K562 (cell line): ENCODE measurements at regions not wholly inside any gene's neighbourhood (a gene's known extent, or its start where the extent isn't known, plus 50 kb on each side); places are given as distances from the start of the nearest gene placed in this dataset.

Experiments used
- DMBX1 ChIP-seq: fragments of 250-450 bp; sonication (Bioruptor Pico); IDR thresholded peaks from 2 replicates; pipeline ENCODE4 v1.8.0; 2022; ENCODE audit warnings: inconsistent platforms, mild to moderate bottlenecking, moderate library complexity, borderline replicate concordance
- LCOR ChIP-seq: sonication (generic); formaldehyde crosslinking; IDR thresholded peaks from 2 replicates; pipeline ENCODE4 v1.8.0; 2022; ENCODE audit warnings: mild to moderate bottlenecking, missing genetic modification reagents
- MAZ ChIP-seq, 2 experiments: fragments of 450-650 bp in 1 of 2; sonication (generic) in 1 of 2; formaldehyde crosslinking; IDR thresholded peaks in 1 of 2; conservative IDR thresholded peaks in 1 of 2; 2 replicates each; pipeline versions ENCODE4 v1.4.0 to v1.5.0; 2020; ENCODE audit warnings: mild to moderate bottlenecking in 1 of 2, missing genetic modification reagents in 1 of 2
- MEIS2 ChIP-seq: fragments of 450-650 bp; IDR thresholded peaks from 2 replicates; pipeline ENCODE4 v1.6.1; 2014; ENCODE audit warnings: mild to moderate bottlenecking; ENCODE audit not compliant: partially characterized antibody
- SIN3A ChIP-seq, 2 experiments: fragments of 150-350 bp in 1 of 2; IDR thresholded peaks; 2 replicates each; pipeline ENCODE4 v1.6.1; 2011 to 2016; ENCODE audit warnings: borderline replicate concordance in 2 of 2, low read depth in 2 of 2, low read length in 2 of 2, mild to moderate bottlenecking in 2 of 2, moderate library complexity in 2 of 2; ENCODE audit not compliant: control insufficient read depth in 1 of 2
- SP2 ChIP-seq: IDR thresholded peaks from 2 replicates; pipeline ENCODE4 v1.6.1; 2011; ENCODE audit warnings: mild to moderate bottlenecking, low read depth, low read length, moderate library complexity; ENCODE audit not compliant: poor library complexity, severe bottlenecking; ENCODE audit errors: extremely low read depth
- ZNF766 ChIP-seq: fragments of 200-800 bp; sonication (Bioruptor generic); conservative IDR thresholded peaks from 2 replicates; pipeline ENCODE4 v1.6.1; 2016; ENCODE audit warnings: missing genetic modification characterization, missing compliant biosample characterization
- TF ChIP-seq, protein P1 (sequence below): IDR thresholded peaks from 2 replicates; pipeline ENCODE4 v1.6.1; 2012; ENCODE audit warnings: low read depth, low read length, improper control_type of control experiment, borderline replicate concordance
- TF ChIP-seq, protein P2 (sequence below): fragments of 450-650 bp; IDR thresholded peaks from 2 replicates; pipeline ENCODE4 v1.6.1; 2016
- TF ChIP-seq, protein P3 (sequence below), 2 experiments: IDR thresholded peaks in 1 of 2; conservative IDR thresholded peaks in 1 of 2; 2 replicates each; pipeline ENCODE4 v1.6.1; 2016; ENCODE audit warnings: low read depth in 2 of 2, mild to moderate bottlenecking in 1 of 2, missing compliant biosample characterization in 1 of 2, missing genetic modification characterization in 1 of 2, moderate library complexity in 1 of 2
- TF ChIP-seq, protein P4 (sequence below): fragments of 450-650 bp; IDR thresholded peaks from 2 replicates; pipeline ENCODE4 v1.6.1; 2017; ENCODE audit warnings: antibody characterized with exemption, mild to moderate bottlenecking

DNA sequence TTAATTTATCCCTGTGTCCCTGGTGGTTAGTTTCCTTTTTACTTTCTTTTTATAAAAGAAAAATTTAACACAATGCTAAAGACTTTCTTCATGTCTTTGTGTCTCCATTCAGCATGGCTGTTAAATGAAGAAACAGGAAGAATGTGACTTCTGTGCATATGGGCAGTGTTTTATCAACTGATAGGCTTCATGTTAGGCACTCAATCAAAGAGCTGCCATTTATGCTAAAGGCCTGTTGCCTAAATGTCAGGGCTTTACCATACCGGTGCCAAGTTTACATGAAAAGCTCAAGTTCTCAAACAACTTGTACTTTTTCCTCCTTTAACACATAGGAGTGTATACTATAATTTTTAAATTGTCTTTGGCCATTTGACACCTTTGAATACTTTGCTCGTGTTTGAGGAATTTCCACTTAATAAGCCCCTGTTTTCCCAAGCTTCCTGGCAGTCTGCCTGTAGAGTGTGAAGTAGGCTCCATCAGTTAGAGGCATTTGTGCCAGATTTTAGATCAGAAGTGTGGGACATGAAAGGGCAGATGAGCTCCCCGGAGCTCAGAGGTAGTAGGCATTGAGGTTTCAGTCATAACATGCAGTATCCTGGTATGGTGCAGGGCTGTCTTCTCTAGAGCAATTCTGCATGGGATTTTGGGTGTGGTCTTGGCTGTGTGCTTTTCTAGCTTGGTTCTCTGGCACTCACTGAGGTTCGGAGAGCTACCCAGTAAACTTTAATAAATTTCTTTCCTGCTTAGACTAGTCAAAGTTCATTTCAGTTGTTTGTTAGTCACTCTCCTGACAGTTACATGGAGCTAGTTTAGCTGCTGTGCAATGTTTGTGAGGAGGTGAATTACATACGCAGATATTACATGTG is 119.0 kb downstream of the LEPR start (continued):
- TF ChIP-seq ZNF766 (peak; percentile 57; the same call in 1 of the 2 replicates), LCOR (CRISPR knock-in tag) (0 out of 2 replicates have a peak, but pooled peaks have one; percentile 39), MEIS2 (peak; percentile 88), SIN3A (IDR thresholded peaks at IDR 0.05; ENCODE audit: borderline replicate concordance in 2 of 2, control insufficient read depth in 1 of 2, low read depth in 2 of 2, low read length in 2 of 2) (no peak), DMBX1 (CRISPR knock-in tag) (peak; percentile 15; the same call in 1 of the 2 replicates), SP2 (no peak), MAZ (CRISPR knock-in tag; conservative IDR thresholded peaks at IDR 0.05 in 1 of 2, IDR thresholded peaks at IDR 0.05 in 1 of 2) (0 out of 4 replicates have a peak, but pooled peaks of 1 of the 2 experiments have one; percentile 34)
- TF ChIP-seq, protein P1, sequence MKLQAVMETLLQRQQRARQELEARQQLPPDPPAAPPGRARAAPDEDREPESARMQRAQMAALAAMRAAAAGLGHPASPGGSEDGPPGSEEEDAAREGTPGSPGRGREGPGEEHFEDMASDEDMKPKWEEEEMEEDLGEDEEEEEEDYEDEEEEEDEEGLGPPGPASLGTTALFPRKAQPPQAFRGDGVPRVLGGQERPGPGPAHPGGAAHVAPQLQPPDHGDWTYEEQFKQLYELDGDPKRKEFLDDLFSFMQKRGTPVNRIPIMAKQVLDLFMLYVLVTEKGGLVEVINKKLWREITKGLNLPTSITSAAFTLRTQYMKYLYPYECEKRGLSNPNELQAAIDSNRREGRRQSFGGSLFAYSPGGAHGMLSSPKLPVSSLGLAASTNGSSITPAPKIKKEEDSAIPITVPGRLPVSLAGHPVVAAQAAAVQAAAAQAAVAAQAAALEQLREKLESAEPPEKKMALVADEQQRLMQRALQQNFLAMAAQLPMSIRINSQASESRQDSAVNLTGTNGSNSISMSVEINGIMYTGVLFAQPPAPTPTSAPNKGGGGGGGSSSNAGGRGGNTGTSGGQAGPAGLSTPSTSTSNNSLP = 0 out of 2 replicates have a peak, but pooled peaks have one; percentile 37
- TF ChIP-seq, protein P2, sequence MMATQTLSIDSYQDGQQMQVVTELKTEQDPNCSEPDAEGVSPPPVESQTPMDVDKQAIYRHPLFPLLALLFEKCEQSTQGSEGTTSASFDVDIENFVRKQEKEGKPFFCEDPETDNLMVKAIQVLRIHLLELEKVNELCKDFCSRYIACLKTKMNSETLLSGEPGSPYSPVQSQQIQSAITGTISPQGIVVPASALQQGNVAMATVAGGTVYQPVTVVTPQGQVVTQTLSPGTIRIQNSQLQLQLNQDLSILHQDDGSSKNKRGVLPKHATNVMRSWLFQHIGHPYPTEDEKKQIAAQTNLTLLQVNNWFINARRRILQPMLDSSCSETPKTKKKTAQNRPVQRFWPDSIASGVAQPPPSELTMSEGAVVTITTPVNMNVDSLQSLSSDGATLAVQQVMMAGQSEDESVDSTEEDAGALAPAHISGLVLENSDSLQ = peak; percentile 68
- TF ChIP-seq, protein P3, sequence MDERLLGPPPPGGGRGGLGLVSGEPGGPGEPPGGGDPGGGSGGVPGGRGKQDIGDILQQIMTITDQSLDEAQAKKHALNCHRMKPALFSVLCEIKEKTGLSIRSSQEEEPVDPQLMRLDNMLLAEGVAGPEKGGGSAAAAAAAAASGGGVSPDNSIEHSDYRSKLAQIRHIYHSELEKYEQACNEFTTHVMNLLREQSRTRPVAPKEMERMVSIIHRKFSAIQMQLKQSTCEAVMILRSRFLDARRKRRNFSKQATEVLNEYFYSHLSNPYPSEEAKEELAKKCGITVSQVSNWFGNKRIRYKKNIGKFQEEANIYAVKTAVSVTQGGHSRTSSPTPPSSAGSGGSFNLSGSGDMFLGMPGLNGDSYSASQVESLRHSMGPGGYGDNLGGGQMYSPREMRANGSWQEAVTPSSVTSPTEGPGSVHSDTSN (CRISPR knock-in tag; IDR thresholded peaks at IDR 0.05; ENCODE audit: low read depth) = 0 out of 2 replicates have a peak, but pooled peaks have one; percentile 24
- TF ChIP-seq, protein P3 (tag; conservative IDR thresholded peaks at IDR 0.05; ENCODE audit: low read depth) = peak; percentile 82
- TF ChIP-seq, protein P4, sequence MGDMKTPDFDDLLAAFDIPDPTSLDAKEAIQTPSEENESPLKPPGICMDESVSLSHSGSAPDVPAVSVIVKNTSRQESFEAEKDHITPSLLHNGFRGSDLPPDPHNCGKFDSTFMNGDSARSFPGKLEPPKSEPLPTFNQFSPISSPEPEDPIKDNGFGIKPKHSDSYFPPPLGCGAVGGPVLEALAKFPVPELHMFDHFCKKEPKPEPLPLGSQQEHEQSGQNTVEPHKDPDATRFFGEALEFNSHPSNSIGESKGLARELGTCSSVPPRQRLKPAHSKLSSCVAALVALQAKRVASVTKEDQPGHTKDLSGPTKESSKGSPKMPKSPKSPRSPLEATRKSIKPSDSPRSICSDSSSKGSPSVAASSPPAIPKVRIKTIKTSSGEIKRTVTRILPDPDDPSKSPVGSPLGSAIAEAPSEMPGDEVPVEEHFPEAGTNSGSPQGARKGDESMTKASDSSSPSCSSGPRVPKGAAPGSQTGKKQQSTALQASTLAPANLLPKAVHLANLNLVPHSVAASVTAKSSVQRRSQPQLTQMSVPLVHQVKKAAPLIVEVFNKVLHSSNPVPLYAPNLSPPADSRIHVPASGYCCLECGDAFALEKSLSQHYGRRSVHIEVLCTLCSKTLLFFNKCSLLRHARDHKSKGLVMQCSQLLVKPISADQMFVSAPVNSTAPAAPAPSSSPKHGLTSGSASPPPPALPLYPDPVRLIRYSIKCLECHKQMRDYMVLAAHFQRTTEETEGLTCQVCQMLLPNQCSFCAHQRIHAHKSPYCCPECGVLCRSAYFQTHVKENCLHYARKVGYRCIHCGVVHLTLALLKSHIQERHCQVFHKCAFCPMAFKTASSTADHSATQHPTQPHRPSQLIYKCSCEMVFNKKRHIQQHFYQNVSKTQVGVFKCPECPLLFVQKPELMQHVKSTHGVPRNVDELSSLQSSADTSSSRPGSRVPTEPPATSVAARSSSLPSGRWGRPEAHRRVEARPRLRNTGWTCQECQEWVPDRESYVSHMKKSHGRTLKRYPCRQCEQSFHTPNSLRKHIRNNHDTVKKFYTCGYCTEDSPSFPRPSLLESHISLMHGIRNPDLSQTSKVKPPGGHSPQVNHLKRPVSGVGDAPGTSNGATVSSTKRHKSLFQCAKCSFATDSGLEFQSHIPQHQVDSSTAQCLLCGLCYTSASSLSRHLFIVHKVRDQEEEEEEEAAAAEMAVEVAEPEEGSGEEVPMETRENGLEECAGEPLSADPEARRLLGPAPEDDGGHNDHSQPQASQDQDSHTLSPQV = peak; percentile 56
- TF ChIP-seq, all 486 proteins: peak for 15
